GM19240 (cell line): ENCODE measurements at regions not wholly inside any gene's neighbourhood (a gene's known extent, or its start where the extent isn't known, plus 50 kb on each side); places are given as distances from the start of the nearest gene placed in this dataset.

Experiments used
- DNase-seq: peaks from one replicate; pipeline ENCODE4 v3.0.0; 2011; ENCODE audit warnings: low spot score; ENCODE audit not compliant: insufficient read length

DNA sequence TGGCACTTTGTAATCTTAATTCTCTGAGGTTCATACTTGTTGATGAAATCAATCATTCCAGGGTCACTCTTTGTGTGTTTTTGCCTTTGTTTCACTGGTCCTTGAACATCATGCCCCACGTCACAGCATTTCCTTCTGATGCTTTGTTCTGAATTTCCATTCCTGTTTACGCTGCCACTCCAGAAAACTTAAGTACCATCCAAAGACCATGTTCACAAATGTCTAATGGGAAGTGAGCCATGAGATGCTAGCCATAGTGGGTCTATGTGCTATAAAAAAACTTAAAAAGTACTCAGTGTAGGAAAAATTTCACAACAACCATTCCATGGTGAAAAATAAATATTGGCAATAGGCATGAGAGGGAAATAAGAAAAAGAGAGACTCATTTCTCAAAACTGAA lies 232.0 kb downstream of the IBTK start:
- DNase-seq, result no peak

DNA sequence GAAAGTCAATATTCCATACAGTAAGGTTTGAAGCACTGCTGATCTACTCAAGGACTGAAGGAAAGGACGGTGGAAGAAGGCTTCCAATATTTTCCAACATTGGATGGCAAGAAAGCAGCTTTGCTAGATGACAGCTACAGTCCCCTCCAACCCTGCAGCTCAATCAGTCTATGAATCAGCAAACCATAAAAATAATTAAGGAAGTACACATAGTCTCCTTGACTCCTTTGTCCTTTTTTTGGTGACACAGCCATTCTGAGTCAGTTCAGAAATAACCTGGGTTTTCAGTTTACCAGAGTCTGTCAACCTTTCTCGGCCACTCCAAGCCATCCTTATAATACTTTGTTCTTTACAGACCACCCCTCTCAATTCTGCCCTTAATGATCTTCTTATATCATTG lies 232.5 kb downstream of the IBTK start:
- no peak for DNase-seq

DNA sequence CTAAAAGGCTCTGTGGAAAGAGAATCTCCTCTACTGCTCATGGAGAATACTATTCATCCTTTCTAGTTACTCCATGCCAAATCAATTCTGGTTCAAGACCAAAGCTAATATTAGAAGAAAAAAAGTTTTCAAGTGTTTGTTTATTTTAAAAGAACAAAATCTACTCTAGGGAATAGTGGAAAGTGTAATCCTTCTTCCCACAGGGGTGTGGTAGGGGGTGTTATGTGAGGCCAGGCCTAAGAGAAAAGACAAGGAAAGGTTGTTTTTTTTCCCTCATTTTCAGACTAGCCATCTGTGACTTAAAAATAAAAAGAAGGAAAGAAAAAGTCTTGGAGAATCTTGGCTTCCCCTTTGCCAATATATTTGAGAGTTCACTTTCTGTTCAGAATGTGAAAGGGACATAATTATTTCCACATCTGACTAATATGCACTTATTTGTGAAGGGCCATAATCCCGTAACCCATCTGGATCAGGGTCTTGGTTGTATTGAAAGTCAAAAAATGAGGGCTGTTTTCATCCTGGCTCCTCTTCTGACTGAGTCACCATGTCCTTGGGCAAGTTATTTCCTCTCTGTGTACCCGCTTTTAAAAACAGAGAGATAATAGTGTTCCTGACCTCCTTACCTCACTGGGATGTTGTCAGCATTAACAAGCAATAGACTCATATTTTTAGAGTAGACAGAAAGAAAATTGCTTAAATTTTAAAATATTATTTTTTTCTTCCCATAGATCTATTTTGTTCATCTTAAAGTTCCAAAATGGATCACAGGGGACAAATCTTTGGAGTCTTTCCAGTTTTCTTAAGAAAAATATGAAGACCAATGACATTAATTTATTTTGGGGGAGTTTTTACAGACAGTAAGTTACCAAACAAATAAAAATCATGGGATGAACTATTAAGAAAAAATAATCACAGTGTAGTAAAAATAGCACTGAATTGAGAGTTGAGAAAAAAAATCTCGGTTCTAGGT lies 233.7 kb downstream of the IBTK start:
- DNase-seq, result no peak

DNA sequence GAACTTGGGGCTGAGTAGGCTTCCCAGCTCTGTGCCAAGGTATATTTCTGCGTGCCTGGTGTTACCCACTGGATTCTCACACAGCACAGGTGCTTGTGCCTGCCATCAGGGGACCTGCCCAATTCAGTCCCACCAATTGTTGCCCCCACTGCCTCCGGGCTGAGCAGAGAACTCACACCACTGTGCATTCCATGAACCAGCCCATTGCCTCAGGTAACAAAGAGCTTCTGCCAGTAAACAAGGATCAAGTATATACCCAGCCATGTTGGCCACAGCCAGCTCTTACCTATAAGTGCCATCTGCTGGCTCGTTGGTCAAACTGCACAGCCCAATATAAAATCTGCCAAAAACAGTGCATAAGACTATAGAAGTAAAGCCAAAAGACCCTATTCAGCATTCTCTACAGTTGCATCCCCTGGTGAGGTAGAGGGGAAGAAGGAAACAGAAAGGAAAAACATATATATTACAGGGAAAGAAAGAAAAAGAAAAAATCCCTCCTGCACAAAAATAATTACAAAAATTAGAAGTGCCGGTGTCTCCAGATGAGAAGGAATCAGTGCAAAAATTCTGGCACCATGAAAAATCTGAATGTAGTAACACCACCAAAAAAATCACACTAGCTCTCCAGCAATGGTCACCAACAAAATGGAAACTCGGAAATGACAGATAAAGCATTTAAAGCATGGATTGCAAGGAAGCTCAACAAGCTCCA lies 241.4 kb downstream of the IBTK start:
- DNase-seq, result no peak

DNA sequence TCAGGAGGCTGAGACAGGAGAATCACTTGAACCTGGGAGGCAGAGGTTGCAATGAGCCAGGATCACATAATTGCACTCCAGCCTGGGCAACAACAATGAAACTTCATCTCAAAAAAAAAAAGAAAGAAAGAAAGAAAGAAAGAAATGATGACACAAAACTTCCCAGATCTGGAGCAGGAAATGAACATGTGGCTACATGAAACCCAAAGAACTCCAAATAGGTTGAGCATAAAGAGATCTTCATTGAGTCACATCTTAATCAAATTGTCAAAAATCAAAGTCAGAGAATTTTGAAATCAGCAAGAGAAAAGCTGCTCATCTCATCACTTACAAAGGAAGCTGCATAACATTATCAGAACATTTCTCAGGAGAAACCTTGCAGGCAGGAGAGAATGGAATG lies 247.0 kb downstream of the IBTK start:
- no peak for DNase-seq

DNA sequence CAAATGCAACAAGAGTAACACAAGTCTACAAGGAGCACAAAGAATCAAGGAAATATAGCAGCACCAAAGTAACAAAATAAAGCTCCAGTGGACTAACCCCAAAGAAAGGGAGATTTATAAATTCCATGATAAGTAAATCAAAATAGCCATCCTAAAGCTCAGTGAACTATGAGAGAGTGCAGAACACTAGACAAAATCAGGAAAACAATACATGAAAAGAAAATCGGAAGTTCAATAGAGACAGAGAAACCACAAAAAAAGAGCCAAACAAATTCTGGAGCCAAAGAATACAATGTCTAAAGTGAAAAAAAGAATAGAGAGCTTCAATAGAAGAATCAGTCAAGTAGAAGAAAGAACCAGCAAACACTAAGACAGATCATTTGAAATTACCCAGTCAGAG lies 247.3 kb upstream of the TENT5A start:
- DNase-seq, result no peak

DNA sequence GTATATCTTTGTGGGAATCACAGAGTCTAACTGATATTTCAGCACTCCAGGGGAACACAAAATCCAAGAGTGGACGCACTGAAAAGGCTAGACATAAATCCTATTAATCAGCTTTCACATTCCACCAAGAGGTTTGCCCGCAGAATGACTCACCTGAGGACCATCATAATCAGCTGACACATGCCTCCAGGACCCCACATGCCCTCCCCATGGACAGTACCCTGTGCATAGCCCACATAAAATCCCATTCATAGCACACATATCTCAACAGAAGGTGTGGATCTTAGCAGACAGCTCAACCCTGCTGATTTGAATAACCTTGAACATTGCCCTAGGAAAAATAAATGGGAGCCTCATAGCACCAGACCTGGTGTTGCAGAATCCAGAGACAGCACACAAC lies 246.8 kb upstream of the TENT5A start:
- no peak for DNase-seq

DNA sequence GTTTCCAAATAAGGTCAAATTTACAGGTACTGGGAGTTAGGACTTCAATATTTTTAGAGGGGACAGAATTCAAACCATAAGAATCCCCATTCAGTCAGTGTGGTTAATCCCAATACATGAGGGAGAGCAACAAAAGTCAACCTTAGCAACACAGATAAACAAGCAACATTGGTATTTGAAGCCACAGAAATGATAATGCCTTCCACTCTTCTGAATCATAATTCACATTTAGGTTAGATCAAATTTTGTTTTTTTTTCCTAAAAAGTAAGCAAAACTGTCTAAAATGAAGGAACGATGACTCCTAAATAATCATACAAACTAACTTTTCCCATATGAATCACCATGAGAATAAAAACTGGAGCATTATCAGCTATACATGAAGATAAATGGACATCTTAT lies 246.0 kb upstream of the TENT5A start:
- DNase-seq, result no peak

DNA sequence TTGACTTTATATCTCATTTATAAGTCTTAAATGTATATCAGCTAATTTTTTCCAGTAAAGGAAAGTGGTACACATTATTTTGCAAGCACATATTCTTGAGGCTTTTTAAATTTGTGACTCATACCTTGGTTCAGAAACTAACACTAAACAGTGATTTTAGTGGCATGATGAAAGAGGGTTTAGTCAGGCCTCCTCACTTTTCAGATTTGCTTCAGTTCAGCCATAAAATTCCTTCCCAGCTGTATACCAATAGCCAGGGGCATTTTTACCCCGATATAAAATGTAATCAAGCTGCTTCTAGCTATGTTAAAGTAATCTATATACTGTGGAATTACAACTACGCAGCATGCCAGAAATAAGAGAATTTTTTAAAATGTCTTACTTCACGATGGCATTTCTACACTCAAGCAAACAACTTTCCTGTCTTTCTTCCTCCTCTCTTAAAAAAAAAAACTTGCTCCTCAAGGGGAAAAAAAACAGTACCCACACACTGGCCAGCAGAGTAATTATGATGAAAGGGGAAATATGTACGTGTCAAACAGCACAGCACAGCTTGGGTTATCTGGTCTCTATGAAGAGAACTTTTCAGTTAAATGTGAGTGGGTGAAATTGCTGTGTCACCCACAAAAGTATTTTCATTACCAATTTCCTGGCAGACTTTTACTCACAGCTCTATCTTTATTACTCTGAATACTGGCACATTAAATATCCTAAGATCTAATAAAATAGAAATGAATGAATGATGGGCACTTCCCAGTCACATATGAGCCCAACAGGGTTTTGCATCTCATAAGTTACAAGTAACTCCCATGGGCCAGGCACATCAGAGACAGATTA lies 244.8 kb upstream of the TENT5A start:
- DNase-seq, result no peak

DNA sequence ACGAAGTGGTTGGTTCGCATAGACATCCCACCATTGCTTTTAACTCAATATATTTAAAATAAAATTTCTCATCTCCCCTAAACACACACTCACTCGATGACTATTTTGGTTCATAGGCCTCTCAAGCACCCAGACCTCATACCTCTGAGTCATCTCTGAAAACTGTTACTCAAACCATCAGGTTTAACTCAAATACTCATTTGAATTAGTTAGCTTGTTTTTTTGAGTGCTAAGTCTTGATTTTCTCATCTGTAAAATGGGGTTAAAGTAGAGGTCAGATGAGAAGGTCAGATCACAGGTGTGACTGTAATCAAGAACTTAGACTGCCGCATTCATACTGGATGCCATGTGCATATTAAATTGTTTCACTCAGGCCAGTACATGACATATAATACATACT lies 243.9 kb upstream of the TENT5A start:
- no peak for DNase-seq

DNA sequence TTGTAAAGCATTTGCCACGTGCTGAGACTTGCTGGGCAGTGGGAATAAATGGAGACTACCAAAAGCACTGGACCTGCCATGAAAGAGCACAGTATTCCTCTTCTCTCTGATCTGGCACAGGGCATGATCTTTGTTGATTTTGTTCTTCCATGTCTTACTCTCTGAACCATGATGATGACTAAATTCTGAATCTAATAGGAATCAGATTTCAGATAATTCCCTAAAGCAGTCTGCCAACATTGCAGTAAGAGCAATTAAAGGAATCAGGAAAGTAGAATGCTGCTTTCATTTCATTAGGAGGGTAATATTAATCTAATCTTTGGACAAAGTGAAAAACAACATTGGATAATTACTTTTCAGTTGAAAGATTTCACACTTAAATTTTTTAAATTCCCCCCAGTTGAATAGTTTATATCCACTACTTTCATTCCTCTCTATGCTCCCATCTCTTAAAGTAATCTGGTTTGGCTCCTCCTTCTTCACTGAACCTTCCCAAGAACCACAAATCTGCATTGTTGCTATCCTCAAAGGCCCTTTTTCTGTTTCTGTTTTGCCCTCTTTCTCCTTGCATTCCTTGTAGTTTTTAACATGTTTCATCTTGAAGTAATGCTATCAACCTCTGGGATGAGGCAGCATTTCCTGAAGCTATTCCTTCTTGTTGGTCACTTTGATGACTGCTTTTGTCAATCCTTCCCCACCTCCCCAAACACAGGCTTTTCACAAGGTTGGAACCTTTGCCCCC lies 243.2 kb upstream of the TENT5A start:
- no peak for DNase-seq

DNA sequence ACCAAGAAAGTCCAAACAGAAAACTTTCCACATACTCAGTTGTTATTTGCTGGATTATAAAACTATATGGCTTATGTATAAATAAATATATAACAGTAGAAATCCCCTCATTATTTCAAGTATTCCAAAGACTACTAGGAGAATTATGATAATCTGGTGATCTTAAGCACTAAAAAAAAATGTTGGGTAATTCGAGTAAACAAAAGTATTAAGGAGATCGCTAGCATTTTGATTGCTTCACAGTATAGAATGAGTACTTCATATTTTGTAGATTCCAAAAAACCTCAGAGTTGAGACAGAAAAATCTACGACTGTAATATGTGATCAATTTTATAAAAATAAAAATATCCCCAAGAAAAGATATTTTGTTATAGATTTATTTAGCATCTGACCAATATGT lies 236.4 kb upstream of the TENT5A start:
- no peak for DNase-seq

DNA sequence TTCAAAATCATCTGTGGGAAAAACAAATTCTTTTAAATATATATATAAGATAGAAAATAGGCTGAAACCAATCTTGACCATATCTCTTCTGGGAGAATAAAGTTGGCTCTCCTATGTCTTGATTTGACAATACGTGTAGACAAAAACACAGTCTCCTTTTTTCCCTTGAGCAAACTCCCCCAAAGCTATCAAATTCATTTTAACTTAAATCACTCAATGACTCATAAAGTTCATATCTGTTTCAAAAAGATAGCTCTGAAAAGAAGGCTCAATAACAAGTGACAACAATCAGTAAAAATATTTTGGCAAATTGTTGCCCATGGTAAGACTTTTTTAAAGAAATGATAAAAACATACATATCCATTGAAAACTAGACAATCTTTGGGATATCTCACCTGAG lies 236.0 kb upstream of the TENT5A start:
- no peak for DNase-seq

DNA sequence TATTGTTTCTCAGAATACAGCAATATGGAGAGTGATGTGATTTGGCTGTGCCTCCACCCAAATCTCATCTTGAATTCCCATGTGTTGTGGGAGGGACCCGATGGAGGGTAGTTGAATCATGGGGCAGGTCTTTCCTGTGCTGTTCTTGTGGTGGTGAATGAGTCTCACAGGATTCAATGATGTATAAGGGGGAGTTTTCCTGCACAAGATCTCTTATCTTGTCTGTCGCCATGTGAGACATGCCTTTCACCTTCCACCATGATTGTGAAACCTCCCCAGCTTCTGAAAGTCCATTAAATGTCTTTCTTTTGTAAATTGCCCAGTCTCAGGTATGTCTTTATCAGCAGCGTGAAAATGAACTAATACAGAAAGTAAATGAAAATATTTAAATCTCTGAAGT lies 234.8 kb upstream of the TENT5A start:
- DNase-seq, result no peak

DNA sequence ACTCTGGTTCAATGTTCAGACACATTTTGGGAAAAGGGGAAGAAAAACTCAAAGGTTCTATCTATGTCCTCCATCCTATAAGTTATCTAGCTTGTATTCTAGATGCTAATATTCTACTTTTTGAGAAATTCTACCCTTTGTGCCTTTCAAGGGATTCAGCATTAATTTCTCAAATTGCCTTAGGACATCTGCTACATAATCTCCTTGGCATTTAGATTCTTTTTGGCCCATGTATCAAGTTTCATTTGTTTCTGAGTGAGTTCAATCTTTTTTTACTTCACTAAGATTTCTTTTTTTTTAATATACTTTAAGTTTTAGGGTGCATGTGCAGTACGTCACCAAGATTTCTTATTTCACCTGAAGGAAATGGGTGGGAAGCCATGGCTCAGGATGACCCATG lies 232.7 kb upstream of the TENT5A start:
- no peak for DNase-seq

DNA sequence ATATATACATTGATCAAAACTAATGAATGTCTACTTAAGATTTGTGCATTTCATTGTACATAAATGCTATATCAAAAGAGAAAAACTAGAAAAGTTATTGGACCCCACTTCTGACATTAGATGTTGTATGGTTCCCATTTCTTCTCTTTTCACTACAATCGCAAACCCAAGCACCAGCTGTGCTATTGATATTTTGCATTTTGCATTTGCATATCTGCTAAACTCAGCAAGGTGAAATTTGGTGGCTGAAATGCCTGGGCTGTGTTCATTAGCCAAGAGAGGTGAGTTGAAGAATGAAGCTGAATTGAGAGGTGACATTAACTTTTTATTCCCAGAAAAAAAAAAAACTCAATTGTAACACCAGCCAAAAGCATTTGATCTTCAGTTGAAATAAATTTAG lies 232.1 kb upstream of the TENT5A start:
- DNase-seq, result no peak

DNA sequence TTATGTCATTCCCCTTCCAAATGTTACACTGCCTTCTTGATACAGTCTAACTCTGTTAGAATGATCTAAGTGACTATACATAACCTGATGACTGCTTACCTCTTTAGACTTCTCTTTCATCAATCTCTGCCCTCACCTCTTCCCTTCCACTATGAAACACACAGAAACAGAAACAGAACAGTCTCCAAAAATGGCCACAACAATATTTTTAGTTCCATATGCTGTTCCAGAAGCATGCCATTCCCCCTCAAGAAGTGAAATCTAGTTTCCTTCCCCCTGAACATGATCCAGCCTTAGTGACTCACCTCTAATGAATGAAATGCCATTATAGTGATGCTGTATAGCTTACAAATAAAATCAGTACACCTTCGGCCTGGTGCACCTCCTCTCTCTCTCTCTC lies 229.3 kb upstream of the TENT5A start:
- DNase-seq, result no peak

DNA sequence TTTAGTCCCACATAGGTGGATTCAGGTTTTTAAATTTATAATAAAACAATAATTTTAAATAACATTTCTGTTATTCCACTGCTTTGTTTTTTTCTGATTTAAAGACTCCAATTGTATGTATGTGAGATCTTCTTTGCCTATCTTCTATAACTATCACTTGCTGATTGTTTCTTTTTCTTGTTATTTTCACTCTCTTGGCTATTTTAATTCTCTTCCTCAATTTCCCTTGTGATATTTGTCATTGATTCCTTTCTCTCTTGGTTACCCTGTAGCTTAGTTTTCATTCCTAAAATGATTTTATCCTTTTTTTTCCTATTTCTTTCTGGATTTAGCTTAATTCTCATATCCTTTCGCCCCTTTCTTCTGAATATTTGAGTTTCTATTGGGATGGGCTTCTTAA lies 227.3 kb upstream of the TENT5A start:
- DNase-seq, result no peak

DNA sequence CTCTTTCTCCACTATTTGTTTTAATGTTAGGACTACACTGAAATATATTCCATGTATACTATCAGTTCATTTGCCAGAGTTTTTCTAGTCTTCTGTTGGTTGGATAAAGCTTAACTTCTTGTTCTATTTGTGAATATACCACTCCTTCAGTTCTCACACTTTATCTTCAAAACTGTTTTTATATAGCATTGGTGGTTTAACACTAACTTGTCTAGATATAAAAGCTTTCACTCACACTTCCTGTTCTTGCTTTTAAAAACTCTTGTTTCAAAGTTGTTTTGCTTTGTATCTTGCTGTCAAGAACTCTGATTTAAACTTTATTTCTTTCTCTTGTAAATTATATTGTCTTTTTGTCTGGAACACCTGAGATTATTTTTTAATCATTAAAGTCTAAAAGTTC lies 226.8 kb upstream of the TENT5A start:
- DNase-seq, result no peak

DNA sequence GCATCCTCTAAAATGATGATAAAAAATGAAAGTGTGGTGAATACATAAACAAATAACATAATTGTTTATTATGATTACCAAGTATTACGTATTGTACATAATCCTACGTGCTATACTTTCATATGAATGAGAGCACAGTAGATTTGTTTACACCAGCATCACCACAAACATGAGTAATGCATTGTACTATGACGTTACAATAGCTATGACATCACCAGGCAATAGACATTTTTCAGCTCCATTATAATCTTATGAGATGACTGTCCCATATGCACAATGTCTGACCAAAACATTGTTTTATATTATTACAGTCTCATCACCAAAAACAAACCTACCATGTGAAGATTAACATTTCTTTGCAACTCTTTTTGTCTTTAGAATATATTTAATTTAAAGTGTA lies 225.7 kb upstream of the TENT5A start:
- DNase-seq, result no peak

DNA sequence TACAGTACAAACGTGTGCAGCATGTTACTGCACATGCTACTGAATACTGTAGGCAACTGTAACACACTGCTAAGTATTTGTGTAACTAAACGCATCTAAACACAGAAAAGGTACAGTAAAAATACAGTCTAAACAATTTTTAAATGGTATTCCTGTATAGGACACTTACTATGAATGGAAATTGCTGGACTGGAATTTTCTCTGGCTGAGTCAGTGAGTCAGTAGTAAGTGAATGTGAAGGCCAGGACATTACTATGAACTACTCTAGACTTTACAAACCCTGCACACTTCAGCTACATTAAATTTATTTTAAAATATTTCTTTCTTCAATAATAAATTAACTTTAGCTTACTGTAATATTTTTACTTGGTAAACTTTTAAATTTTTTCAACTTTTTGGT lies 225.0 kb upstream of the TENT5A start:
- no peak for DNase-seq
